CD4-positive, alpha-beta T cell treated with Interferon alpha-2 for 1 hour (primary cell): ENCODE measurements at regions not wholly inside any gene's neighbourhood (a gene's known extent, or its start where the extent isn't known, plus 50 kb on each side); places are given as distances from the start of the nearest gene placed in this dataset.

ENCODE experiments used
- DNase-seq, 2 donors: peaks; one replicate each; pipeline ENCODE4 v3.0.0-alpha.2; 2020 to 2022

DNA sequence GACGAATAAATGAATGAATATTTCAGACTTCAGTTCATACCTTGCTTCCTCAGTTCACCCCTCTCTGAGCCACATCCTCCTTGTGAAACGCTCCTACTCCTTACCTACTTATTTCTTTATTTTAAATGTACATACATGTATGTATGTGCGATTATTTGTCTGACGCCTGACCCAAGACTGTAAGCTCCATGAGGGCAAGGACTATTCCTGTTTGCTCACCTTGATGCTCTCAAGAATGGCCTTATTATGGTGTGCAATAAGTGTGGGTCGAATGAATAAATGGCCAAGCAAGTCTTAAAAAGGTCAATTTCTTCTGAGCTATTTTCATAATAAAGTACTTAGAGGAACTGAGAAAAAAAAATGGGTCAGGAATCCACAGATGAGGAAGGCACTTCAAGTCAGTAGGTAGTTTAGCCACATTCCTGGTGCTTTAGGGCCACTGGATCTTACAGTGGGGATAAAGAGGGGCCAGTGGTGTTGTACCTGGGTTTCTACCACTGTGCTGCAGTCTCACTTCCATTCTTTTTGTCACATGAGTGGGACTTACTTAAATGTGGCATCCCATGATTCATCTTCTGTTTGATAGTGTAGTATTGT lies 74.7 kb downstream of the SDC1 start:
- no peak for DNase-seq

DNA sequence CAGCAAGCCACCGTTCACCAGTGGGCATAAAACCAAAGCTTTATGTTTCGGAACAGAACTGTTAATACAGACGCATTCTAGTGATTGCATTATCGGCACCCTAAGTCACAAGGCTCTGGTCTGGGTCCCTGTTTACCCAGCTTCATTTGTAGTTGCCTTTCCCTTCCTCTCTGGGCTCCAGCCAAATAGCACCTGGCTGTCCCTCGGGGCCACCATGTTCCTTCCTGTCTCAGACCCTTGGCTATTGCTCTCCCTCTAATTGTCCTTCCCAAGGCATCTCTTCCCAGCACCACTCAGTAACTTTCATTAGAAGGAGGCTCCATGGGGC lies 75.3 kb downstream of the SDC1 start:
- no peak for DNase-seq

DNA sequence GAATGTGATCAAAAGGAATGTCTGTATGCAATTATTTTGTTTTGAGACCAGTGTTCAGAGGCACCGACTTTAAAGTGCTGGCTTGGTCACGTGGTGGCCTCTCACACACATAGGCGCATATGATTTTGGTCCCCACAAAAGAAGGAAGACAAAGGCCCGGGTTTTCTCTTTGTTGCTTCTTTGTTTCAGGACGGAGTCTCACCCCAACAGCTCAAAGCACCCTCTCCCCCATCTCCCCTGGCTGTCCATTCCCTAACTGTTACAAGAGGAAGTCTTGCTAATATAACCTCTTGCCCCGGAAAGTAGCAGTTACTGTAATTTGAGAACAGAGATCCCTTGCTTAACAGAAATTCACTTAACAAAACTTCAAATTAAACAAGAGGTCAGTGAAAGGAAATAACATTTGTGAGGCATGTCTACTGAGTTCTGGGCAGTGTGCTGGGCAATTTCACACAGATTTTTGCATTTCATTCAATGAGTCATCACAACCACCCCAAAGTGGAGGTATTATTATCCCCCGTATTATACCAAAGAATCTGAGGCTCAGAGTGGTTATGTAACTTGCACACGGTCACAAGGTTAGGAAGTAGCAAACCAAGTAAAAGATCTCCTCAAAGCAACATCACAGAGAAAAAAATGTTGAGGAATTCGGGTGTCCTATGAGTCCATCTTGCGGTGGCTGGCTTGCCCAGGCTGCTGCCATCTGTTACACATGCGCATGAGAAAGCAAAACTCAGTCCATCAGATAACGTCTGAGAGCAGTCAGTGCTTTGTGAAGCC lies 75.8 kb downstream of the SDC1 start:
- DNase-seq, result no peak

- DNase-seq, result no peak
Observed at GRCh38 chr2:20148426-20148922, 76.5 kb downstream of the SDC1 start.

DNA sequence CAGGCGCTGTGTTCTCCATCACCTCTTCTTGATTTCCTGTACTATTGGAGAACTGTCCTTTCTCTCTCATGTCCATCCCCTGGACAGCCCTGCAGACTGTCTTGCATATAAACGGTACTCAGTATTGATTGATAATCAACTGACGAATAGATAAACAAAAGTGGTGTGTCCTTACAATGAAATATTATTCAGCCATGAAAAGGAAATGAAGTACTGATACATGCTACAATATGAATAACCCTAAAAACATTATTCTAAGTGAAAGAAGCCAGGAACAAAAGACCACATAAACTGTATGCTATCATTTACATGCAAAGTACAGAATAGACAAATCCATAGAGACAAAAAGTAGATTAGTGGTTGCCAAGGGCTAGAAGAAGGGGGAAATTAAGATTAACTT lies 77.6 kb downstream of the SDC1 start:
- no peak for DNase-seq

- DNase-seq, result no peak
Observed at GRCh38 chr2:20146401-20146800, 78.5 kb downstream of the SDC1 start.

DNA sequence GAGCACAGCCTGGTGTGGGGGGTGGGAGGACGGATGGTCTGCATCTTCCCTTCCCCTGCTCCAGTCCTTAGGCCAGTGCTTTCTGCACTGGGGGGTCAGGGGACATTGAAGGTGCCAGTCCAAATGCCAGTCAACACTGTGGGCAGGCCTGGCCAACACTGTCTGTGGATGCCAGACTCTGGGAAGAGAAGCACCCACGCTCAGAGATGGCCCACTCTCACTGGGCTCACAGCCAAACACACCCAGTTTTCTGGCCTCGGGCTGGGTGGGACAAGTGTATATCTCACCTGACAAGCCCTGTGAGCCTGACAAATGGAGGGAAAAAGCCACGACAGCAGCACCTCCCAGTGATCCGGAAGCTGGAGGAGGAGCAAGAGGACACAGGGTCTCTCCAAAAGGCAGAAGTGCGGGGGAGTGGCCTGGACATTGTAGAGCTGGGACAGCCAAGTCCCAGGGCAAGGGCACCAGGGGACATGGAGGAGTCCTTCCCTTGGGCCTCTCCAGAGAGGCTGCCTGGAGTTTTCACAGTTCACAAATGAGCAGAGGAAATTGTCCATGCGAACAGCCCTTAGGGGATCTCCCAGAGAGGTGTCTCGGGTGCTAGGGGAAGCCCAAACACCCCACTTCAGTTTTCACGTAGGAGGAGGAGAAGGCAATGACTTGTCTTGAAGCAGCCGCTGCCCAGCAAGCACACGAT lies 79.3 kb downstream of the SDC1 start:
- no peak for DNase-seq

GRCh38 chr2:20144861-20145260 lies 80.1 kb downstream of the SDC1 start:
- no peak for DNase-seq

DNA sequence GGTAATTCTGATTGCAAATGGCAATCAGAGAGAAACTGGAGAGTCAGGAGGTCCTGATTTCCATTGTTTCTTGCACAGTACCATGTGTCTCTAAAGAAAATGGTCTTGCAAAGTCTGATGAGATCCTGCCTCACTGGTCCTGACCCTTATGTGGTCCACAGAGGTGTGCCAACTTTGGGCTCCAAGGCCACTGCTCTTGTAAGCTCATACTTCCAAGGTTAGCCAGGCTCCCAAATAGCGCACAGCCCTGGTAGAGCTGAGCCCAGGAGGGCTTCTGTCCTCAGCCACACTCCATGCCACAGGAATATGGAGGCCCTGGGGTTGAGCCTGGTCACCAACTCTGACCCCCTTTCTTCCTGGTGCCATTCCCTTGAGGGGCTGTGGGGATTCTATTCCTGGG lies 80.7 kb downstream of the SDC1 start:
- DNase-seq, result no peak

GRCh38 chr2:20143263-20143662 lies 81.7 kb downstream of the SDC1 start:
- DNase-seq, result no peak

DNA sequence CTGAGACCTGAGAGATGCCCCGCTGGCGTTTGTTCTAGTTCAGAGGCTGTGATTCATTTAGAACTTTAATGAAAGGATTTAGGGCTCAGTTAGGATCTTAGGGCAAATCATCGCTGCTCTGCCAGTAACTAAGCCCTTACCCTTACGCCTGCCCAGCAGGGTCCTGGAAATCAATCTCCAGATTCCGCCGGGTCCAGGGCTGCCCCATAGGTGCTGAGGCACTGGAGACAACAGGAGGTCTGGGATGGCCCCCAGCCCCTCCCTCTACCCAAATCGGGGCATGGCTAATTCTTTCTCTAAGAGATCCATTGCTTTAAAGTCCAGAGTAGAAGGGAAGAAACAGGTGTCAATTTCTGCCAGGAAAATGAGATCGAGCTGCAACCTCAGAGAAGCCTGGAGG lies 83.1 kb downstream of the SDC1 start:
- no peak for DNase-seq

GRCh38 chr2:20141056-20141762 lies 83.7 kb downstream of the SDC1 start:
- no peak for DNase-seq

GRCh38 chr2:20140321-20141055 lies 84.4 kb downstream of the SDC1 start:
- DNase-seq, result no peak

- DNase-seq, result no peak
Observed at GRCh38 chr2:20139407-20140172, 85.3 kb downstream of the SDC1 start.

GRCh38 chr2:20138696-20139095 lies 86.2 kb downstream of the SDC1 start:
- DNase-seq, result no peak

DNA sequence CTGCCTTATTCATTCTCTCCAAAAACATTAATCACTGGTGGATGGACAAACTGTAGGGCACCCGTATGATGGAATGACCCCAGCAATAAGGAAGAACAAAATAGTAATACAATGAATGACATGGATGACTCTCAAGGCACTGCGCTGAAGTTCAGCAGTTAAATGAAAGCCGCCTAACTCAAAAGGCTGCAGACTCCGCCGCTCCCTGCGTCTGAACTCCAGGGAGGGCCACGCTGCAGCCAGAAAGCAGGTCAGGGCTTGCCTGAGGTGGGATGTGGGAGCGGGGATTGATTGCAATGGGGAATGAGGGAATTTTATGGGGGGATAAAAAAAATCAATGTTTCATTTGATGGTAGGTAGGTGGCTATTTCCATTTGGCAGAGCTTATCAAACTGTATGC lies 86.5 kb upstream of the LAPTM4A start:
- no peak for DNase-seq

GRCh38 chr2:20137131-20137571 lies 85.7 kb upstream of the LAPTM4A start:
- no peak for DNase-seq

GRCh38 chr2:20136149-20136548 lies 84.7 kb upstream of the LAPTM4A start:
- no peak for DNase-seq

GRCh38 chr2:20135631-20136050 lies 84.2 kb upstream of the LAPTM4A start:
- peak in 1 of 2 donors; percentile 19 for DNase-seq

- DNase-seq, result no peak
Observed at GRCh38 chr2:20132990-20133535, 81.6 kb upstream of the LAPTM4A start.

DNA sequence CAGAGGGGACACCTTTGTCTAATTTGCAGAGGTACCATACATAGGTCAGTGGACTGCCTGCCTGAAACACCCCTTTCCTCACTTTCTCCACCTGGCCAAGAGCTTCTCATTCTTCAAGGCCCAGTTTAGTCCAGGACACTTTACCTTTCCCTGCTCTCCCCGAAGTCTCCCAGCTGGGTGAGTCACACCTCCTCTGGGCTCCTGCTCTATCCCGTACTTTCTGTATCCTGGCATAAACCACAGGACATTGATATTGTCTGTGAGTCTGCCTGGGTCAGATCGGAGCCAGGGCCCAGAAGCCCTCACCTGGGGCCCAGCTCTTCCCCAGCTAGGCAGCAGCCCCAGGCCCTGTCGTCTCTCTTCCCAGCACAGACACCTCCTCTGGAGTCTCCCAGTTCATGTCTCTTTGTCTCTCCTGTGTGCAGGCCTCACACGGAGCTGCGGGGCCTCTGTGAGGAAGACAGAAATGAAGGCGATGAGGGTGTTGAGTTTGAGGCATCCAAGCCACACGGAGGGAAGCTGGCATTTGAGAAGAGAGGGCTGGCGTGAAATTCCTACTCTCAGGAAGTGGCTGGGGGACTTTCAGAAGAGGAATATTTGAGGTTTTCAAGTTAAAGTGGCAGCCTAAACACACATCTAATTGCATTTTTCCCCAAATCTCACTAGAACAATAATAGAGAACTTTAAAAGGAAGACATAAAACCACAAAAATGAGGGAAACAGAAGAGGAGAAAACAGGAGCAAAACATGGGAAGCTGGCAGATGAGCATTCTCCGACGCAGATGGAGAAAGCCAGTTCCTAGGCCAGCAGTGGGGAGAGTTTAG lies 79.6 kb upstream of the LAPTM4A start:
- DNase-seq, result no peak
